ENCODE measurements at regions not wholly inside any gene's neighbourhood (a gene's known extent, or its start where the extent isn't known, plus 50 kb on each side); places are given as distances from the start of the nearest gene placed in this dataset.

GRCh38 chr6:148249679-148250375, 92.8 kb upstream of the SASH1 start:
- Histone ChIP-seq H3K36me3 (replicated peaks) (no peaks in the 10 kb centered on the region), H3K27me3 (replicated peaks) (no peaks in the 10 kb centered on the region), H3K27ac (no peak overlapping the region), H3K4me3 (ENCODE audit: low read depth, low read length) (no peak overlapping the region)
- in situ Hi-C loops (cut with HindIII; ENCODE audit: low pct_ligation_motif_present, low sequenced_read_pairs): loop anchor here (25.0 kb wide), 1 partner anchor 287 kb away; no protein-coding TSS in a partner anchor
- no peak for DNase-seq
- TF ChIP-seq CTCF (IDR thresholded peaks at IDR 0.05; ENCODE audit: low read depth, low read length, missing control alignments): no peak

- H3K36me3 ChIP-seq (replicated peaks): no peaks in the 10 kb centered on the region
- in situ Hi-C loops (cut with HindIII; ENCODE audit: low pct_ligation_motif_present, low sequenced_read_pairs): loop anchor here (25.0 kb wide), 1 partner anchor 286 kb away; no protein-coding TSS in a partner anchor
- no peak overlapping the region for H3K27ac ChIP-seq
- no peak overlapping the region for H3K4me3 ChIP-seq (ENCODE audit: low read depth, low read length)
- DNase-seq: peak; percentile 41
- peak; percentile 53 for TF ChIP-seq CTCF (IDR thresholded peaks at IDR 0.05; ENCODE audit: low read depth, low read length, missing control alignments)
- H3K27me3 ChIP-seq (replicated peaks): no peaks in the 10 kb centered on the region
Measured at GRCh38 chr6:148250975-148251685, 91.5 kb upstream of the SASH1 start.

- DNase-seq: no peak
- H3K36me3 ChIP-seq (replicated peaks): no peaks in the 10 kb centered on the region
- H3K27me3 ChIP-seq (replicated peaks): no peaks in the 10 kb centered on the region
- no peak overlapping the region for H3K27ac ChIP-seq
- in situ Hi-C loops (cut with HindIII; ENCODE audit: low pct_ligation_motif_present, low sequenced_read_pairs): loop anchor here (25.0 kb wide), 1 partner anchor 285 kb away; no protein-coding TSS in a partner anchor
- H3K4me3 ChIP-seq (ENCODE audit: low read depth, low read length): no peak overlapping the region
- TF ChIP-seq CTCF (IDR thresholded peaks at IDR 0.05; ENCODE audit: low read depth, low read length, missing control alignments): no peak
Measured at GRCh38 chr6:148251891-148252290, 90.7 kb upstream of the SASH1 start.

- Histone ChIP-seq H3K4me3 (ENCODE audit: low read depth, low read length) (no peak overlapping the region), H3K36me3 (replicated peaks) (no peaks in the 10 kb centered on the region), H3K27me3 (replicated peaks) (no peaks in the 10 kb centered on the region), H3K27ac (no peak overlapping the region)
- DNase-seq: no peak
- in situ Hi-C loops (cut with HindIII; ENCODE audit: low pct_ligation_motif_present, low sequenced_read_pairs): loop anchor here (25.0 kb wide), 1 partner anchor 279 kb away; no protein-coding TSS in a partner anchor
- TF ChIP-seq CTCF (IDR thresholded peaks at IDR 0.05; ENCODE audit: low read depth, low read length, missing control alignments): no peak
Measured at GRCh38 chr6:148257810-148258209, 84.8 kb upstream of the SASH1 start.

GRCh38 chr6:148258868-148259267, 83.8 kb upstream of the SASH1 start:
- no peak for DNase-seq
- in situ Hi-C loops (cut with HindIII; ENCODE audit: low pct_ligation_motif_present, low sequenced_read_pairs): loop anchor here (25.0 kb wide), 1 partner anchor 278 kb away; no protein-coding TSS in a partner anchor
- Histone ChIP-seq H3K27me3 (replicated peaks) (no peaks in the 10 kb centered on the region), H3K4me3 (ENCODE audit: low read depth, low read length) (no peak overlapping the region), H3K36me3 (replicated peaks) (no peaks in the 10 kb centered on the region), H3K27ac (no peak overlapping the region)
- TF ChIP-seq CTCF (IDR thresholded peaks at IDR 0.05; ENCODE audit: low read depth, low read length, missing control alignments): no peak

Data from brain microvascular endothelial cell (primary cell).